Ovary (tissue), 3 donors: ENCODE measurements at regions not wholly inside any gene's neighbourhood (a gene's known extent, or its start where the extent isn't known, plus 50 kb on each side); places are given as distances from the start of the nearest gene placed in this dataset.

Source experiments
- EP300 ChIP-seq: sonication (generic); formaldehyde crosslinking; IDR thresholded peaks from one replicate; pipeline ENCODE4 v1.6.1; 2017; ENCODE audit warnings: antibody characterized with exemption
- POLR2A ChIP-seq: fragments of 450-650 bp; IDR thresholded peaks from one replicate; pipeline ENCODE4 v1.6.1; 2017; ENCODE audit warnings: antibody characterized with exemption, mild to moderate bottlenecking, moderate library complexity
- TF ChIP-seq, protein P1 (sequence below), 3 donors: fragments of 450-650 bp in 2 of 3; fragments of 200-600 bp in 1 of 3; IDR thresholded peaks; one replicate each; pipeline versions ENCODE4 v1.5.1 to v1.8.0; 2016 to 2022; ENCODE audit warnings: antibody characterized with exemption in 3 of 3, mild to moderate bottlenecking in 1 of 3
- donor health status: DM: no; HTN: no; CAD: no.

DNA sequence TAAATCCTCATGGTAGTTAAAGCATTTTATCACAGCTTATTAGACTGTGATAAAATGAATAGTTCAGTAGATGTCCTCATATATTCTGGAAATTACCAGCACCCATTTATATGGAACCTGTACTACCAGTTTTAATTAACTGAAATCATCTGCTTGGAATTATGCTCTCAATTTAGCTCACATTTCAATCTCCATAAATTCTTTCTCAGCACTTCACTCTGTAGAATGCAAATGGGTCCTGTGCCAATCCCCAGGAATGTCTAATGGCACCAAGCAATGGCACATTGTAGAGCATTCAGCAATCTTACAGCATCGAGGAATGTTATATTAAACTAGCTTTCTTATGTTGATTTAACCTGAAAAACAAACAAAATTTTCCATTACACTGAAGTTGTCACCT is 355.1 kb downstream of the PDHA2 start:
- TF ChIP-seq, protein P1, sequence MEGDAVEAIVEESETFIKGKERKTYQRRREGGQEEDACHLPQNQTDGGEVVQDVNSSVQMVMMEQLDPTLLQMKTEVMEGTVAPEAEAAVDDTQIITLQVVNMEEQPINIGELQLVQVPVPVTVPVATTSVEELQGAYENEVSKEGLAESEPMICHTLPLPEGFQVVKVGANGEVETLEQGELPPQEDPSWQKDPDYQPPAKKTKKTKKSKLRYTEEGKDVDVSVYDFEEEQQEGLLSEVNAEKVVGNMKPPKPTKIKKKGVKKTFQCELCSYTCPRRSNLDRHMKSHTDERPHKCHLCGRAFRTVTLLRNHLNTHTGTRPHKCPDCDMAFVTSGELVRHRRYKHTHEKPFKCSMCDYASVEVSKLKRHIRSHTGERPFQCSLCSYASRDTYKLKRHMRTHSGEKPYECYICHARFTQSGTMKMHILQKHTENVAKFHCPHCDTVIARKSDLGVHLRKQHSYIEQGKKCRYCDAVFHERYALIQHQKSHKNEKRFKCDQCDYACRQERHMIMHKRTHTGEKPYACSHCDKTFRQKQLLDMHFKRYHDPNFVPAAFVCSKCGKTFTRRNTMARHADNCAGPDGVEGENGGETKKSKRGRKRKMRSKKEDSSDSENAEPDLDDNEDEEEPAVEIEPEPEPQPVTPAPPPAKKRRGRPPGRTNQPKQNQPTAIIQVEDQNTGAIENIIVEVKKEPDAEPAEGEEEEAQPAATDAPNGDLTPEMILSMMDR (IDR thresholded peaks at IDR 0.05) = no peak
- TF ChIP-seq POLR2A = no peak
- TF ChIP-seq EP300 = no peak
